NCI-H1105 (cell line): ENCODE measurements at regions not wholly inside any gene's neighbourhood (a gene's known extent, or its start where the extent isn't known, plus 50 kb on each side); places are given as distances from the start of the nearest gene placed in this dataset.

Experiments
- DNase-seq: peaks from one replicate; lab custom pipeline; 2025; lab: John Stamatoyannopoulos, UW

DNA sequence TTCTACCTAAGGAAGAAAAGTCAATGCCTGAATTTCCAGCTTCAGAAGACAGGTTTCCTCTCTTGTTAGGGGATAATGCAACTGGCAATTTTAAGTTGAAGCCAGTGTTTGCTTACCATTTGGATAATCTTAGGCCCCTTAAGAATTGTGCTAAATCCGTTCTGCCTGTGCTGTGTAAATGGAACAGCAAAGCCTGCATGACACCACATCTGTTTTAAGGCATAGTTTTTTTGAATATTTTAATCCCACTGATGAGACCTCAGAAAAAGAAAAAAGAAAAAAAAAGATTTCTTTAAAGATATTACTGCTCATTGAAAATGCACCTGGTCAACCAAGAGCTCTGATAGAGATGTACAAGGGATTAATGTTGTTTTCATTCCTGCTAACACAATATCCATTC, 419.2 kb downstream of the SLITRK6 start:
- no peak for DNase-seq

DNA sequence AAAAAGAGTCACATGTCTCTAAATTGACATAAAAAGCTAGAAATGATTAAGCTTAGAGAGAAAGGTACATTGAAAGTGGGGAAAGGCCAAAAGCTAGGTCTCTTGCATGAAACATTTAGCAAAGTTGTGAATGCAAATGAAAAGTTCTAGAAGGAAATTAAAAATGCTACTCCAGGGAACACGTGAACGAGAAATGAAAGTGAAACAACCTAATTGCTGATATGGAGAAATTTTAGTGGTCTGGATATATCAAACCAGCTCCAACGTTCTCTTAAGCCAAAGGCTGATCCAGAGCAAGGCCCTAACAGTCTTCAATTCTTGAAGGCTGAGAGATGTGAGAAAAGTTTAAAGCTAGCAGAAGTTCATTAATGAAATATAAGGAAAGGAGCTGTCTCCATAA, 419.8 kb downstream of the SLITRK6 start:
- DNase-seq: no peak

DNA sequence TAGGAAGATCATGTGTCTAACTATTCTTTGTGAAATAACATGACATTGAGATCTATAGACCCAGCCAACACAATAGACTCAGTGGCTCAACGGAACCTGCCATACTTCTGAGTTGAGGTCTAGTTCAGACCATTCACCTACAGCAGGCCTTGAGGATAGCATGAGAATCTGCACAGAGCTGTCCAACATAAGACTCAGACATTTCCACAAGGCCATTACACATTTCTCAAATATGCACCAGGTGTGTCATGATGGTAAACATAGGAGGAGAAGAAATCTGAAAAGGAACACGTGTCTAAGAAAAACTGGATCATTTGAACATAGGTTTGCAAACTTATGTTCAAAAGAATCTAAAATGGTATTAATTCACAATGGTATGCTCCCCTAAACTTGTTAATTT, 421.4 kb downstream of the SLITRK6 start:
- no peak for DNase-seq

DNA sequence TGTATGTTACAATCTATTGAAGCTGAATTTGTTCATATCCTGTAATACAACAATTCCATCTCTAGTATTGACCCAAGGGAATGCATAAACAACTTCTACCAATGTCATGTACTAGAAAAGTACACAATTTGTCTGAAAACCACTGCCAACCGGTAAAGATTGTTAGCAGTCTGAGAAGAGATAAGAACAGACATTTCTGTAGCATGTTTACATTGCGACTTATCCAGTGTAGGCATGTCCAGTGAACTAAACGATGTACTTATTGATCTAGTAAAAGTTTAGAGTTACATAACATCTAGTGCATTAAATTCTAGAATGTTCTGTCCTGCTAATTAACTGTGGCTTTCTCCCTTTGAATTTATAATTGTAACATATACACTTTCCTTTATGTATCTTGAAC, 425.9 kb downstream of the SLITRK6 start:
- DNase-seq: no peak

DNA sequence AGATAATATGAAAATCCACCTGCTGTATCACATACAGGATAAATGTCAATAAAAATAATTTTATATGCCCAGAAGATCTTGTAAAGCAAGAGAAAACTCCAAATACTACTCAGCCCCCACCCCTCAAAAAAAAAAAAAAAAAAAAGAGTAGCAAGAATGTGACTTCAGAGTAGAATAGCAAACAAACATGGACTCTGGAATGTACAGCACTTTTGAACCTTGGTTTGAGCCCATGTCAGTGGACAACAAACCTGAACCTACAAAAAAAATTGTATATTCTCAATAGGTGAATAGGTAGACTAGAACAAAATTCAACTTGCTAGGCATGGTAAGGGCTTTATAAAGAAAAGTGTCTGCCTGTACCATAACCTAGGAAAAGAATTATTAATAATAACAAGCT, 428.0 kb downstream of the SLITRK6 start:
- no peak for DNase-seq

DNA sequence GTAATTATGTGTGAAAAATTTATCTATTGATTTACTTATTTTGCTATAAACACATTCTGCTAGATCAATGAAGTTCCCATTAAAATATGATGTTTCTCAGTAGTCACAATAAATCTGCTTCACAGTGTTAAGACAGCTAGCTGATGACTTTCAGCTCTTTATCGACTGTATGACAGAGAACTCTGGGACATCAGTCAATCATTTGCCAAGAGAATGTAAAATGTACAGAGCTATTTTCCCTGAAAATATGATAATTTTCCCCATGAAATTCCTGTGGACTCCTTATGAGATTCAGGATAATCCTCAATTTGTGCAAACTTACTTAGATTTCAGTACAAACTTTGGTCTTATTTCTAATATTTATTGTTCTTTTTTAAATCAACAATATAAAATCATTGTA, 430.5 kb downstream of the SLITRK6 start:
- no peak for DNase-seq

DNA sequence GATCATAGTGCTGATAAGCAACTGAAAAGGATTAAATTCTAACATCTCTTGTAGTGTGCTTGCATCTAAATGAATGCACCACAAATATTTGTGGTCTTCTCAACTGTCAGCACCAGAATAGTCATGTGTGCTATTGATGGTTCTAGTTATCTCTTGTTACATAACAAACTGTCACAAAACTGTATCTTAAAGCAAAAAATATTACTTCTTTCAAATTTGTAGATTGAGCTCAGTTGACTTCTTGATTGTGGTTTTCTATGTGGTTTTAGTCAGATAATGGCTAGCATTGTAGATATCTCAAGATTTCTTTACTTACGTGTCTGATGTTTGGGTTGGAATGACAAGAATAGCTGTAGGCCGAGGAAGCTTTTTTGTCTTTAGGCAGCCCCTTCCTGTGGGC, 431.3 kb downstream of the SLITRK6 start:
- no peak for DNase-seq

DNA sequence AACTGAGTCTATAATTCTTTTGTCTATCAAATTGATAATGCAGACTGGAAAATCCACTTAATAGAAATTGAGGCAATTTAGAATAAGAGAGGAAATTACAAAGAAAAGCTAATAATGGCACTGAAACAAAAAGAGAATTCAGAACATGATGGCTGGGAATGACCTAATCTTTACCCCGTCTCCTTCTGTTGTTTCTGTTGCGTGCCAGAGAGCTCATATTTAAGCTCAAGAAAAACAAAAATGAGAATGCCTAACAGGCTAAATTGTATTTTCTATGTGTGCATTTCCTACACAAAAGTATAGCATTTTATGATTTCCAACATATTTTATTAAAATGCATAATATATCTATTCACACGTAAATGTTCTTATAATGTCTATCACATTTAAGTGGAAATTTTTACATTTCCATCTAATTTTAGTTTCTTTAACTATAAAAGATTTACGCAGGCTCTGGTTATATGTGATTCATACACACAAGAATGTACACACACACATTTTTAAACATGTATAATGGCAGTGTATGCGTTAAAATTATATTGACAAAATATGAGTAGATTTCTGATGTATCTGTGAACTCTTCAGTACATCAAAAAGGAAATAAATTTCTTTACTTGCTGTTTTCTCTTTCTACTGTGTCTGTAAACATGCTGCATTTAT, 432.3 kb downstream of the SLITRK6 start:
- no peak for DNase-seq

DNA sequence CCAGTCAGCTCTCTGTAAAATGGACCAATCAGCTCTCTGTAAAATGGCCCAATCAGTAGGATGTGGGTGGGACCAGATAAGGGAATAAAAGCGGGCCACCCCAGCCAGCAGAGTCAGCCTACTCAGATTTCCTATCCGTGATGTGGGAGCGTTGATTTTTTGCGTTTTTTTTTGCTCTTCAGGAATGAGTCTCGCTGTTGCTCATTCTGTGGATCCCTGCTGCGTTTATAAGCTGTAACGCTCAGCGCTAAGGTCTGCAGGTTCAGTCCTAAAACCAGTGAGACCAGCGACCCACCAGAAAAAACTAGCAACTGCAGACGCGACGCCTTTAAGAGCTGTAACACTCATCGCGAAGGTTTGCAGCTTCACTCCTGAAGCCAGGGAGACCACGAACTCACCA, 435.7 kb downstream of the SLITRK6 start:
- no peak for DNase-seq

DNA sequence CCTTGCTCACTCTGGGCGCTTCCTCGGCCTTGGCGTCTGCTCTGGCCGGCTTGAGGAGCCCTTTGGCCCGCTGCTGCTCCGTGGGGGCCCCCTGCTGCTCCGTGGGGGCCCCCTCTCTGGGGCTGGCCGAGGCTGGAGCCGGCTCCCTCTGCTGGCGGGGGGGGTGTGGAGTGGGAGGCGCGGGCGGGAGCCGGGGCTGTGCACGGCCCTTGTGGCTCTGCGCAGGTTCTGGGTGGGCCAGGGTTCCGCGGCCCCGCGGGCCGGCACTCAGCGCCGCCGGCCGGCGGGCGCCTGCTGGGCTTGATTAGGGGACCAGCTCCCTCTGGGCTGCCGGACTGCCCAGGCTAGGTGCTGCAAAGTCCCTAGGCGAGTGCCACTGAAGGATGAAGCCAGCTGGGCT, 436.2 kb downstream of the SLITRK6 start:
- DNase-seq: no peak

DNA sequence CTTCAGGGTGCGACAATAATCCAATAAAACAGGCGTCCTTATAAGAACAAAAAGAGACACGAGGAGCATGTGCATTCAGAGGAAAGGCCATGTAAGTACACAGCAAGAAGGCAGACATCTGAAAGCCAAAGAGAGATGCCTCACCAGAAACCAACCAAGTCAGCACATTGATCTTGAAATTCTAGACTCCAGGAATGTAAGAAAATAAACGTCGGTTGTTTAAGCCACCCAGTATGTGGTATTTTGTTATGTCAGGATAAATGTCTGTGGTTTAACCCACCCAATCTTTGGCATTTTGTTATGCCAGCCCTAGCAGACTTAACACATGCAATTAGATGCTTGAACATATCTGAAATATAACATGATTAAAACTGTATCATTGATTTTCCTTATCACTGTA, 452.0 kb downstream of the SLITRK6 start:
- DNase-seq: no peak

DNA sequence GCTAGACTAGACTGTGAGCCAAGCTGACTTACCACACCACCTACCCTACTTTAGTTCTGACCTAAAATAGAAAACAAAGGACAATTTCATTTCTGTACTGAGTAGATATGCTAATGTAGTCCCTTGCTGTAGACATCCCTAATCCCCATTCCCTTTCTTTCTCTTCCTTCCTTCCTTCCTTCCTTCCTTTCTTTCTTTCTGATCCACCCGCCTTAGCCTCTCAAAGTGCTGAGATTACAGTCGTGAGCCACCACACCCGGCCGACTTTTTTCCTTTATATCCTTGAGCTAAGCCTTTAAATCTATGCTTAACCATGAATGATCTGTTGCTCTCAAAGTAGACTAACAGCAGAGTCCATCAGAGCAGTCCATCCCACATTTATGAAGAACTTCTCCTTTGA, 465.0 kb downstream of the SLITRK6 start:
- DNase-seq: no peak

DNA sequence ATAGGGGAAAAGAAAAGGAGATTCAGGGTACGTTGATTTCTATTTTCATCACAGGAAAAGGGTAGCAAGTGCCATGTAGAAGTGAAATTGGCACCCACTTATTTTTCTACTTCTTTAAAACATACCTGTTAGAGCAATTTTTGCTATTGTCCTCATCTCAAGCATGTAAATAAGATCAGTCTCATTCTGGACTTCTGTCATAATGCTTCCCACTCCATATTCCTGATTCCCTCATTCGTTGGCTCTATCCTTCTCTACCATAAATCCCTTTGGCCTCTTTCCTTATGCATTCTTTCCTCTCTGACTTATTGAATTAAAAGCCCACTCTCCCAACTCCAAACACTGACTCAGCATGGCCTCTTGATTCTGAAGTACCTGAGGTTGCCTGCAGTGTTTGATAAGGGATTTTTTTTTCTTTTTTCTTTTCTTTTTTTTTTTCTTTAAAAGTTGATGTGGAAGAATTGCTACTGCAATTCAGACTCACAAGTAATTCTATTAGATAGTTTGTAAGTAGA, 465.7 kb downstream of the SLITRK6 start:
- DNase-seq: no peak

DNA sequence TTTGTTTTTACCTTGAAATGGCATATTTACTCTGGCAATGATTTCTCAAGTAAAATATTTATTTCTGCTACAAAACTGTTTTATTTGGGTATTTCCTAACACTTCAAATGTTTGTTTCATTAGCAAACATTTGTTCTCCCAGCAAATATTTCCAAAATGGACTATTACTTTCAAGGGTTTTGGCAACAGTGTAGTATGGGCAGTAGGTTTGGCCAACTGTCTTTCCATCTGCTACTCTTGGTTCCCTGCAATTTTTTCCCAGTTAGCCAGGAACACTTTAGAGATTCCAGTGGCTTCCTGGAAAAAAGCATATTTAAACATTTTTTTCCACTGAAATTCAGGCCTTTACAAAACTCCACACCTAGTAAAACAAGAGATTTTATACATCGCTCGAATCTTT, 466.6 kb downstream of the SLITRK6 start:
- DNase-seq: no peak

DNA sequence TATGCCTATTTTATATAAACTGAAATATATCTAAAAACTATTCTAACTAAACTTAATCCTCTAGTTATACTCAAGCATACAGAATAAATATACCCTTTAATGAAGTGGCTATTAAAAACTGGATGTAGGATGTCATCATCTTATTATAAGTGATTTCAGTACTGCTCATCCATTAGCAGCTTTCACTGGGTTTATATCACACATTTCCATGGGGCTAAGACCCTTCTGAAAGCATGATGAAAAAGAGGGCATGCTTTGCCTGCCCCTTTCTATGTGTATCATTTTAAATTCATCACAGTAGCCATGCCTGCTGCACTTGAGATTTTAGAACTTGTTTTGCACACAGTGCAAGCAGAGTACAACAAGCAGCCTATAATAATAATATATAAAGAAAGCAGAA, 477.5 kb downstream of the SLITRK6 start:
- no peak for DNase-seq

DNA sequence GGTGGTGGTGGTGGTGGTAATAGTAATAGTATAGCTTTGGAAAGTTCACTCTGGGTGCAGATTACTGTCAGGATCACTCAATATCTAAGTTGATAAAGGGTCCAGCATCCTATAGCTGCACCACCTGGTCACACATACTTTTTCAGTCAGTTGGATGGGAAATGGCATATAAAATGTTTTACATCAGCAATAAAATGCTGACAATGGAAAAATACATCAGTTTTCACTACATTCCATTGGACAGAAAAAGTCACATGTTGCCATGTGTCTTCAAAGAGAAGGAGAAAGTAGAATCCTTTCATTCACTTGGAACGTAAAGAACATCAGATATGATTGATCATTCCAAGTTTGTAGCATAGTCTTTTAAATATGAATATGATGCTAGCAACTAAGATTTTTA, 481.4 kb downstream of the SLITRK6 start:
- DNase-seq: no peak

DNA sequence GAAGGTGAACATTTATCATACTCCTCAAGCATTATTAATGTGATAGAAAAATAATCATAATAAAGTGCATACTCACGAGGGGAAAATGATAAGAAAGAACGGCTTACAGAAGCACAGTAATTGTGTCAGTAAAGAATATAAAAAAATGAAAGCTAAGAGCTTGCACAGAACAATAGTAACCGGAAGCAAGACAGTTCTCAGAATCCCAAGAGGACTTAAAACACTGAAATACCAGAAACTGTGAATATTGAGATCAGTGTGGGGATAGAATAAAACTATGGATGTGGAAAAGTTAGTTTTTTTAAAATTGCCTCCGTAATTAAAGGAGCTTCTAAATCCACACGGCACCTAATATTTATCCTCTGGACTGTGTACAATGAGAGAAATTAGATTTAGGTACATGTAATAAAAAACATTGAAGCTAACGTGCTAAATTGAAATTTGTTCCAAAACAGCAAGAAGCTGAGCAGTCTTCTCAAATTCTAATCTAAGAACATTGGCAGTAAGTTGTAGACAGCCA, 482.7 kb downstream of the SLITRK6 start:
- no peak for DNase-seq

DNA sequence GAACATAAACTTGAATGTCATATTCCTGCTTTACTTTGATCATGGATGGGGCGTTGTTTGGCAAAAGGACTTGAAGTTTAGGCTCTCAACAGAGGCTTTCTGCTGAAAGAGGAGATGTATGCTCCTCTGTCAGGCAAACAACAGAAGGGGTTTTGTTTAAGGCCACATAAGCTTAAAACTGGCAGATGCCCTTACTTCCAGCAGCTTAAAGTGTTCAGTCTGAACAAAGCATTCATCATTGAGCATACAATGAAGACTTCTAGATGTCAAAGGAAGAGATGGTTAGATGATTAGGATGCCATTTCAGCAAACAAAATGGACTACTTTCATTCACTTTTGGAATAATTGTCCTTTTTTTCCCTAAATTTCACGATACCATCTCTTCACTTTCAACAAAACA, 484.5 kb downstream of the SLITRK6 start:
- no peak for DNase-seq

DNA sequence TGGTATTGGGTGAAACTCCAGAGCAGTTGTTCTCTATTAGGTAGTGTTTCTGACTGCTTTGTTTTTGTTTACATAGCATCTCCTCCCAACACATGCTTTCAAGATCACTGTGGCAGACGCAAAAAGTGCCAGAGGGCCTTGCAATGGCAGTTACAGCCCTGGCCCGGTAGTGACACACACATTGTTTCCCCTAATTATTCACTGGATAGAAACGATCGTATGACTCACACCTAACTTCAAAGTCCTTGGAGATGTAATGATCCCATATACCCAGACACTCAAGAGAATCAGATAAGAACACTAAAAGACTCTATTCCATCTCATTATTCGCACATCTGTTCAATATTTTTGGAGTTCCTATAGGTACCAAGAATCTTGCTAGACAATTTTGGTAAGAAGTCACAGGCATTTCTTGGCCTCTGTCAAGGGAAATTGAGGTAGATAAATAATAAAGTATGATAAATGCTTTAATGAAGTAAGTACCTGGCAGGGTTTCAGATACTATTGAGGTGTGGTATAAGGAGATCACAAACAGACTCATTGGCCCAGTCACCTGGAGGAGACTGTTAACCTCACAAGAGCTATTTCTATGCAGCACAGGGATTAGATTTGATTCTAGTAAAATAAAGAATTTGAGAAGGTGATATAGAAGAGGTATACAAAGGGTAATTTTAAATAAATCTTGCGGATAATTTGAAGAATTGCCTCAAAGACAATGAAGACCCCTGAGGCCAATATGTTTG, 485.3 kb downstream of the SLITRK6 start:
- DNase-seq: no peak

DNA sequence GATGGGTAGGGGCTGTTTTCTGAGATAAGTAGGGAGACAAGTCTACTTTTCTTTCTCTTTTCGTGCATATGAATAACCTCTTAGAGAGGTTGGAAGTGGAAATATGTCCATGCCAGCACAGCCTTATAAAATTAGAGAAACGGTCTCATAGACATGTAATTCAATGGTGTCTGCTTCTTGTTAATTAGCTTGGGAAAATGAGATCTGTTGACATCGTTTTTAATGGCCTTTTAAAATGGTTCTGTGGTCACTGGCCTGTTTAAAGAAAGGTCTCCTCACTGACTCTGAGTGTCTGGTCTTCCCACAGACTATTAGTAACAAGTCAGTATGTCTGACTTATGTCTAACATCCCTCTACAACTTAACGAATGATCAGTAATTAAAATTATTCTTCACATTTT, 487.1 kb downstream of the SLITRK6 start:
- no peak for DNase-seq

DNA sequence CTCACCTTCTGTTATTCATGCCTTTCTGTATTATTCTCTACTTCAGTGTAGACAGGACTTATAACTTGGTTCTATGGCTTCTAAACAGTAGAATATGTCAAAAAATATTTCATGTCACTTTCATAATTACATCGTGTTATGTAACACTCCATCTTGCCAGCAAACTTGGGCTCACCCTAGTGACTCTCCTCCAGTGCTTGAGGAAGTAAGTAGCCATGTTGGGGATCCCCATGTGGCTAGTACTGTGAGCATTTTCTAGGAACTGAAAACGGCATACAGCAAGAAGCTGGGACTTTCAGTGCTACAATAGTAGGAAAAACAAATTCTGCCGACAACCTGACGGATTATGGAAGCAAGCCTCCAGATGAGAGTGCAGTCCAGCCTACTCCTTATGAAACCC, 495.6 kb downstream of the SLITRK6 start:
- DNase-seq: no peak

DNA sequence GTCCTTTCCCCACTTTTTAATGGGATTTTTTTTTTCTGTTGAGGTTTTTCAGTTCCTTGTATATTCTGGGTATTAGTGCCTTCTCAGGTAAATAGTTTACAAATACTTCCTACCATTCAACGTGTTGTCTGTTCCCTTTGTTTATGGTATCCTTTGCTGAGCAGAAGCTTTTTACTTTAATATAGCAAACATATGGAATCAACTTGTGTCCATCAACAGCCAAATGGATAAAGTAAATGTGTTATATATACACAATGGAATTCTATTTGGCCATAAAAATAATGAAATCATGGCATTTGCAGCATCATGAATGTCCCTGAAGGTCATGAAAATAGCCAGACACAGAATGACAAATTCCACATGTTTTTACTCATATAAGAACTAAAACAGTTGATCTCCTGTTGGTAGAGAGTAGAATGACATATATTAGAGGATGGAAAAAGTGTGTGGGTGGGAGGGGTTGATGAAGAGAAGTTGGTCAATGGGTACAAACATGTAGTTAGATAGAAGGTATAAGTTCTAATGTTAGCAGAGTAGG, 500.8 kb downstream of the SLITRK6 start:
- DNase-seq: no peak

DNA sequence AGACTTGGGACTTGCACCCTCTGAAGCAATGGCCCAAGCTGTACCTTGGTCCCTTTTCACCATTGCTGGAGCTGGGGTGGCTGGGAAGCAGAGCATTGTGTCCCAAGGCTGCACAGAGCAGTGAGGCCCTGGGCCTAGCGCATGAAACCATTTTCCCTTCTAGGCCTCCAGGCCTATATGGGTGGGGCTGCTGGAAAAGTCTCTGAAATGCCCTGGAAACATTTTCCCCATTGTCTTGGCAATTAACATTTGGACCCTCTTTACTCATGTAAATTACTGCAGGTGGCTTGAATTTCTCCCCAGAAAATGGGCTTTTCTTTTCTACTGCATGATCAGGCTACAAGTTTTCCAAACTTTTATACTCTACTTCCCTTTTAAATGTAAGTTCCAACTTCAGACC, 510.5 kb downstream of the SLITRK6 start:
- no peak for DNase-seq
